HL-60/S4 (cell line): ENCODE measurements at regions not wholly inside any gene's neighbourhood (a gene's known extent, or its start where the extent isn't known, plus 50 kb on each side); places are given as distances from the start of the nearest gene placed in this dataset.
"Not testable (repeated sequence)": the region's sequence is repeated elsewhere in the genome, so short reads cannot be mapped to it uniquely, and the experiment has no call there.

ENCODE experiments used
- in situ Hi-C: fragments of 300-500 bp; cut with MboI; formaldehyde crosslinking; loops from 2 replicates; pipeline ENCODE4 v1.14.3; 2022; ENCODE audit warnings: low sequenced_read_pairs

DNA sequence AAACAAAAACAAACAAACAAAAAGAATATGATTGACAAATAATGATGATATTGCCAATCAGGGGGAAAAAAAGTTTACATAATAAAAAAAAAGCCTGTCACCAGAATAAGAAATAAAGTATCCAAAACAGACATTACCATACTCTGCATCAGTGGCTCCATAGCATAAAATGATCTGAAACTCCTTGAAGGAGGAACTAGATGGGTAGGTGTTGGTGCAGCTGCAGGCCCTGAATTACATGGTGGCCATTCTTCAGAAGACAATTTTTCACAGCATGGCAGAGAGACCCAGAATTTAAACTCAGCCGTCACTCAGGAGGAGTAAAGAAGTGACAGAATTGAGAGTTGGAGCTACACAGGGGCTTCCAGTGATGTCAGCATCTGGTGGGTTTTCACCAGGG lies 60.2 kb downstream of the GLUL start:
- in situ Hi-C loops = no loop called here

DNA sequence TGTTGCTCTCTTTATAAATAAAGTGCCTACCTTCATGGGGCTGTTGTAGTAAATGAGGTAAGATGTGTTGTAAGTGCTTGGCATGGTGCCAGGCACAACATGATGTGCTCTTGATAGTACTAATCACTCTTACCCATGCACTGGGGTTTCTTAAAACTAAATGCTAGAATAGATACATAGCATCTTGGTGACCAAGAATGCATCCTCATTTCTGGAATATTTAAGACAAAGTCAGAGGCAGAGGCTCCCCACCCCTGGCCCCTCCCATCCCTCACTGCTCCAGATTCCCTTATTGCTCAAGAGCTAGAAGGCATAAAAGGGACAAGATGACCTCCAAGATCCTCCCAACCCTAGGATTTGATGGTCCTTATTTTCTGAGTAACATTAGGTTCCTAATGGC lies 61.3 kb downstream of the GLUL start:
- in situ Hi-C loops = no loop called here

DNA sequence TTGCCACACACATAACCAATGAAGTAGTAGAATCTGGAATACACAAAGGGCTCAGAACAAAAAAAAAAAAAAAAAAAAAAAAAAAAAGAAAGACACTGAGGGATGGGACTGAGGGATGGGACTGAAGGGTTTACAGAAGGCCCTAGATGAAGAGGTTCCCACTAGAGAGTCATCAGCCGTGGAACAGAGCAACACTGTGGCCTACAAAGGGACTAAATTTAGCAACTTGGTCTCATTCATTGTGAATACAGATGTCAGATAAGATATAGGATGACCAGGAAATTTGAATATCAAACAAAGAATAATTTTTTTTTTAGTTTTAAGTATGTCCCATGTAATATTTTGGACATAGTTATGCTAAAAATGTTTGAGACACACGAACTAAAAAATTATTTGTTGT lies 62.1 kb downstream of the GLUL start:
- in situ Hi-C loops = no loop called here

DNA sequence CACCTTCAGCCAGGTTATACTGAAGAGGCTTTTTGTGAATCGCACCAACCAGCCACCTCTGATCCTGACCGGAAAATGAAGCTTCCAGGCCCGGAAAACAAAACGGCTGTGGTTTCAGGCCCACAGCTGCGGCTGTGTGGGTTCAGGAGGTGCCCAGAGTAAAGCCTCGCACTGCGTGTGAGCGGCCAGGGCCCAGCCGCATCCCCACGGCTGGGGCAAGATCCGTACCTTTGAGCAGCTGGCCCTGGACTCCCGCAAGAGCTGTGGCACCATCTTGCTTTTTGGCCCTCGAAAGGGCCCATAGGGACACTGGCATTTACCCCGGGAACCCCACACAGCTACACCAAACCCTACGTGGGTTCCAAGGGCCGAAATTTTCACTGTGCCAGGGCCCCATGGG lies 63.0 kb downstream of the GLUL start:
- in situ Hi-C loops = no loop called here

GRCh38 chr1:182325339-182325738 lies 66.3 kb downstream of the GLUL start:
- in situ Hi-C loops = no loop called here

- in situ Hi-C loops = not testable (repeated sequence)
Observed at GRCh38 chr1:182321532-182321931, 70.1 kb downstream of the GLUL start.

DNA sequence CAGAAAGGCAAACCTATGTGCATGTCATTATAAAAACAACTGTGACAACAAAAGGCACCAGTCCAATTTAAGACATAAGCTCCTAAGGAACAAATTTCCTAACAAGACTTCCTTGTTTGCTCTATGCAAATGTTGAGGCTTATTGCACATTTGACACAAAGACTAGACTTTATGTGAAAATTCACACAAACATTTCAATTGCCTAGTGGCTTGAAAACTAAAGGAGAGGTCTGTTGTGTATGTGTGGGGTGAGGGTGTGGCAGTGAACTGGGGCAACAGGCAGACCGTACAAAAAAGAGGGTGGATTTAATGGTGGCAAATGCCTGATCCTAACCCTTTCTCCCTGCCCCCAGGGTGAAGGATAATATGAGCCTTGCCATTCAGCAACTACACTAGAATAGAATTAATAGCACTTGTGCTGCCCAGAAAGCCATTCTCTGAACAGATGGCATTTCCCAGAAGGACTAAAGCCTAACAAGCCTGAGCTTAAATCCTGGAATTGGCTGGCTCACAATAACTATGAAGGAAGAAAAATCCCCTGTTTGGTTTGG lies 73.9 kb downstream of the GLUL start:
- in situ Hi-C loops = no loop called here

DNA sequence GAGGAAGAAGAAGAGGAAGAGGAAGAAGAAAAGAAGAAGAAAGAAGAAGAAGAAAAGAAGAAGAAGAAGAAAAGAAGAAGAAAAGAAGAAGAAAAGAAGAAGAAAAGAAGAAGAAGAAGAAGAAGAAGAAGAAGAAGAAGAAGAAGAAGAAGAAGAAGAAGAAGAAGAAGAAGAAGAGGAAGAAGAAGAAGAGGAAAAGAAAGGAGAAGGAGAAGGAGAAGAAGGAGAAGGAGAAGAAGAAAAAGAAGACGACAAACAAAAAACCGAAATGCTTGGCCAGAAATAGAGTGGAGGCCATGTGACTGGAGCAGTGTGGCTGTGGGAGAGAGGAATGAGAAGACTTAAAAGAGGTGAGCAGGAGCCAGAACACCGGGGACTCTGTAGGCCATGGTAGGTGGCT lies 75.1 kb downstream of the GLUL start:
- in situ Hi-C loops = not testable (repeated sequence)

GRCh38 chr1:182315167-182315556 lies 76.4 kb downstream of the GLUL start:
- in situ Hi-C loops = no loop called here

GRCh38 chr1:182309631-182310351 lies 81.8 kb downstream of the GLUL start:
- in situ Hi-C loops = no loop called here

- in situ Hi-C loops = no loop called here
Observed at GRCh38 chr1:182308826-182309225, 82.8 kb downstream of the GLUL start.

GRCh38 chr1:182307486-182307885 lies 84.1 kb downstream of the GLUL start:
- in situ Hi-C loops = not testable (repeated sequence)

DNA sequence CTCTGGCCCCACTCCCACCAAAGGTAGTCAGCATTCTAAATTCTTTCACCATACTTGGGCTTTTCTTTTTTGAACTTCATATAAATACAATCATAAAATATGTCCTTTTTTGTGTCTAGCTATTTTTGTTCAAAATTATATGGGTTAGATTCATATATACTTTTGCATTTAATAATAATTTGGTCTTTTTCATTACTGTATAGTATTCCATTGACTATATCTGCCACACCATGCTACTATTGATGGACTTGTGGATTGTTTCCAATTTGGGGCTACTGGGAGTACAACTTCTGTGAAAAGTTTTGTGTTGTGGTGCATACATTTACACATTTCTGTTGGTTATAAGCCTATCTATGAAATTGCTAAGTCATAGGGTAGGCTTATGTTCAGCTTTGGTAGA lies 85.7 kb downstream of the GLUL start:
- in situ Hi-C loops = no loop called here

- in situ Hi-C loops = no loop called here
Observed at GRCh38 chr1:182304627-182305026, 87.0 kb downstream of the GLUL start.

DNA sequence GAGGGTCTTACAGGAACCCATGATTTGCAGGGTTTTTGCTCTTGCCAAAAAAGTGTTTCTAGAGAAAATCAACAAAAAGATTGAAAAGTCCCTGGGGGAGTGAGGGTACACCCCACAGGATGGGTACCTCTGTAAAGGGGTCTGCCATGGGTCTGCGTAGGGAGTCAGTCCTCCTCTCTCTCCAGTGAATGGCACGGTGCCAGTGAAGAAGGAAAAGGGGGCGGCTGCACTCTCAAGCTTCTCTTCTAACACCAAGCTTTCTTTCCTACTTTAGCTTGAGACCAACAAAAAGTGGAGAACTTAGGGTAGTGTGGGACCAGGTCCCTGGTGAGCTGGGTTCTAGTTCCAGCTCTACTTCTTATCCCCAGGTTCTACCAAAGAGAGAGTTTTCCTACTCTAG lies 87.4 kb downstream of the GLUL start:
- in situ Hi-C loops = no loop called here

- in situ Hi-C loops = no loop called here
Observed at GRCh38 chr1:182303778-182304177, 87.8 kb downstream of the GLUL start.

GRCh38 chr1:182301467-182302198 lies 90.0 kb downstream of the GLUL start:
- in situ Hi-C loops = no loop called here

GRCh38 chr1:182301026-182301436 lies 90.6 kb downstream of the GLUL start:
- in situ Hi-C loops = no loop called here

DNA sequence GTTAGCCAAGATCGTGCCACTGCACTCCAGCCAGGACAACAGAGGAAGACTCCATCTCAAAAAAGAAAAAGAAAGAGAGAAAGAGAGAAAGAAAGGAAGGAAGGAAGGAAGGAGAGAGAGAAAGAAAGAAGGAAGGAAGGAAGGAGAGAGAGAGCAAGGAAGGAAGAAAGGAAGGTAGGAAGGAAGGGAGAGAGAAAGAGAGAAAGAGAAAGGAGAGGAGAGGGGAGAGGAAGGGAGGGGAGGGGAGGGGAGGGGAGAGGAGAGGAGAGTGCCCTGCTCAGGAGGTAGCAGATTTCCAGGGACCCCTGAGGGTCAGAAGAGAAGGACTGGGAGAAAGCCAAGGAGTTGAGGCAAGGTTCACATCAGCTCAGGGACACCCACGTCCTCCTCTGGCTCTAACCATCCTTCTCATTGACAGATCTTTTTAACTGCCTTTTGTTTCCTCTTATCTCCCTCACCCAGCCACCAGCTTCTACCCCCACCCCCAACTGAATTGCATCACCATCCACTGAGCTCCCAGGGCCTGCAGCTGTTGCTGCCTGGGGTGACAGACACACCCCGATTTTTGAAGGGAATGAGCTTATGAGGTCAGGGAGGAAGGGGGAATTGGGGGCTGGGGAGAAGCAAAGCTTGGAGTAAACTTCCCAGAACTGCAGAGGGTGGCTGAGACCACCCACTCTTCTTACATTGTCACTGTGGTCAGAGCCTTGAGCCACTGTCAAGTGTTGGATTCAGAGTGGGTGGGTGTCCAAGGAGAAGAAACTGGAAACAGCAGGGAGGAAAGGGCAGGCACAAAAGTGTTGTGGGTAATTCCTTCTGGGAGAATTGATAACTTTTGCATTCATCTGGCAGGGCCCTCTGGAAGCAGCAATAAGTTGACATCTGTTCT lies 91.6 kb downstream of the GLUL start:
- in situ Hi-C loops = no loop called here

- in situ Hi-C loops = not testable (repeated sequence)
Observed at GRCh38 chr1:182299054-182299727, 92.4 kb downstream of the GLUL start.

DNA sequence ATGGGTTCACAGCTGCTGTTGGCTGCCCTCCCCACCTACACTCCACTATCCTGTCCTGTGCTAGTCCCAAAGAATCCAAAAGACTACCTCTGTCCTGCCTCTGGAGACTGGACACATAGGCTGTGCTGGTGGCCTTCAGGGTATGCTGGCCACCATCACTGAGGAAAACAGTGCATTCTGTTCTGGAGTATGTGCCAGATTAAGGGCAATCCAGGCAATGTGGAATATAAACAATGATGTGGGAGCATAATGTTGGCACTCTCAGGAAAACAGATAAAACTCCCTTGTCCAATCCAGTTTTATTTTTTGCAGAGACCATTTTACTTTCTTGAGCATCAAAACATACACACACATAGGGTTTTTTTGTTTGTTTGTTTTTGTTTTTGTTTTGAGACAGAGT lies 94.3 kb downstream of the GLUL start:
- in situ Hi-C loops = no loop called here
